Inflammatory macrophage treated with lipopolysaccharide for 1 hour (primary cell): ENCODE measurements at regions not wholly inside any gene's neighbourhood (a gene's known extent, or its start where the extent isn't known, plus 50 kb on each side); places are given as distances from the start of the nearest gene placed in this dataset.

Source experiments
- DNase-seq, 2 donors: peaks; one replicate each; pipeline ENCODE4 v3.0.0-alpha.2; 2020 to 2022

DNA sequence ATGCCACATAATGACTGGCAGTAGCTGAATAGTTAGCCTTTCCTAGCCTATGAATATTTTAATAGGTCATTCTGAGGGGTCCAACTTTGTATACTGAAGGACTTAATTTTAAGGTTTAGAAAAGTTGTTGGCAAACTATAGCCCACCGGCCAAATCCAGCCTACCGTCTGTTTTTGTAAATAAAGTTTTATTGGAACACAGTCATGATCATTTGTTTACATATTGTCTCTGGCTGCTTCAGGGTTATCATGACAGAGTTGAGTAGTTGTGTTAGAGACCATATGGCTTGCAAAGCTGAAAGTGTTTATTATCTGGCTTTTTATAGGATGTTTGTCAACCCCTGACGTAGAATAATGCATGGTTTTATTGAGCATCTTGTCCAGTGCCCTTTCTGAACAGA, 73.4 kb downstream of the NTMT2 start:
- DNase-seq: no peak

DNA sequence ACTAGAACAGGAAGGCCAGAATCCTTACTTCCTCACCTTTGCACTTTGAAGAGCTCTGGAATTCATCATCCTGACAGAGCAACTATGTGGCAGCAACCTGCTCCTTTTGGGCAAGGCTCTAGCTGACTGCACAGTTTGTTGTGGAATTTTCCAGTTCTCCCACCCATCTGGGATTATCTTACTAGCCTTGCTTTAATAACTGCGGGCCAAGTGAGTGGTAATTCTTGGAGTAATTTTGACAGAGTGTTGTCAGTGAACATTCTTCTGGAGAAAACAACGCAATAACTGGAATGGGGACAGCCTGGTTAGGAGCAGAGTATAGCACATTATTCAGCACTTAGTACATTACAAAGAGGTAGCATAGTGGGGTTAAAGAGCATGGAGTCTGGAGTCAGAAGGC, 75.3 kb downstream of the NTMT2 start:
- DNase-seq: no peak

GRCh38 chr1:170221495-170221894, 75.7 kb downstream of the NTMT2 start:
- DNase-seq: no peak

- no peak for DNase-seq
Observed at GRCh38 chr1:170224469-170224868, 78.7 kb downstream of the NTMT2 start.

DNA sequence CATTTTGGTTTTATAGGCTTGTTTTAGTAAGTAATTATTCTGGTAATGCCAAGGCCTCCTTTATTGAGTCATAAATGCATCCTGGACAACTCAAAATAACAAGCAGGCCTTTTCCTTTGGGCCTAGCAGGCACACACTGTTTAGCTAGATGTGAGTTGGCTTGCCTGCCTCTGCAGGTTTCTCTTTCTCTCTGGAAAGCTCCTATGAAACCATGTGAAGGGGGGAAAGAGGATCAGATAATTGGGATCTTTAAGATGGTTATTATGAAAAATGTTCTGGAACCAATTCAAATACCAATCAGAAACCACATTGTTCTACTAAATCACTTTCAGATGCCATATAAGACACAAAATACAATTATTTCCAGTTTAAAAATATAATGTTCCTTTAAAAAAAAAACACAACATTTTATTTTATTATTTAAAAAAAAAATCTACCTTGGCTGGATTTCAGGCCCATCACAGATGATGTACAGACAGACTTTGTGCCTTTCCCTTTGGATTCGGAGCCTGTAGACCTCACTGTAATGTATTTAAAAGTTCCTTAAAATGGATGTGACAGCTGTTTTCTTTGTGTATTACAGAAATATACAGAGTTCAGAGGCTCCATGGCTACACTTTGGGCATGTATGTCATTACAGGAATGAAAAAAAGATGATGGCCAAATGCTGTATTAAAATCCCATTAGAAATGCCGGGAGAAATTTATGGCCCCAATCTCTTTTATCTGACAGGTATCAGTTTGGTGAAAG, 80.2 kb downstream of the NTMT2 start:
- no peak for DNase-seq

- DNase-seq: no peak
Observed at GRCh38 chr1:170226767-170227166, 81.0 kb downstream of the NTMT2 start.

- DNase-seq: no peak
Observed at GRCh38 chr1:170230323-170230722, 84.6 kb downstream of the NTMT2 start.

DNA sequence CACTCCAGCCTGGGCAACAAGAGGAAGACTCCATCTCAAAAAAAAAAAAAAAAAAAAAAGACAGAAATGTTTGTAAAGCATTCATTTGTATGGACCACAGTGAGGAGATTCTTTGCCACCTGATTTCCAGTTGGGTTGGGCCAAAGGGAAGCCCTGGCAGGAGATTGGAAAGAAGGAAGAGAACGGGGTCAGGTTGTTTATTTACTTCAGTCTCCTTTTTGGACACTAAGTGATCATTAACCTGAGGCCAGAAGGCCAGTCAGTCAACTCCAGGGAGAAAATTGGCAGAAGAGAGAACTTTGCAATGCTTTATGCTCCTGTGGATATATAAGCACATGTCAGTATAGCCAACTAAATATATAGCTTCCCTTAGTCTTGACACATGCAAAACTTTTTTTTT, 85.9 kb downstream of the NTMT2 start:
- no peak for DNase-seq

GRCh38 chr1:170238704-170239391, 93.1 kb downstream of the NTMT2 start:
- DNase-seq: no peak

- DNase-seq: no peak
Observed at GRCh38 chr1:170239445-170239844, 93.7 kb downstream of the NTMT2 start.

DNA sequence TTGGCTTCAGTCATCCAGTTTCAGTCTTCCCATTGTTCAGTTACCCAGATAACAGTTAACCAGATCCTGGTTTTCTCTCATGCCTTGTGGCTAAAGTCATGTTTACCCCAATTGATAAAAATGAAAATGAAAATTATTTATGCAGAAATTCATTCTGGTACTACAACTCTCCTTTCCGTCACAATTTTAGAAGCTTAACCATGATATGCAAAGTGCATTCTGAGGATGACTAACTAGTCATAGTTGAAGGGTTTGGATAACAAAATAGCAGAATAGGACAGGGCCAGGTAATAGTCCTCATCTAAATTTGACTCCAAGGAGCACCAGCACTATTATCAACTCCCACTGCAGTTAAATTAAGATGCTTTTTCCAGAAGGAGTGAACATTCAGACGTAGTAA, 94.7 kb downstream of the NTMT2 start:
- no peak for DNase-seq

DNA sequence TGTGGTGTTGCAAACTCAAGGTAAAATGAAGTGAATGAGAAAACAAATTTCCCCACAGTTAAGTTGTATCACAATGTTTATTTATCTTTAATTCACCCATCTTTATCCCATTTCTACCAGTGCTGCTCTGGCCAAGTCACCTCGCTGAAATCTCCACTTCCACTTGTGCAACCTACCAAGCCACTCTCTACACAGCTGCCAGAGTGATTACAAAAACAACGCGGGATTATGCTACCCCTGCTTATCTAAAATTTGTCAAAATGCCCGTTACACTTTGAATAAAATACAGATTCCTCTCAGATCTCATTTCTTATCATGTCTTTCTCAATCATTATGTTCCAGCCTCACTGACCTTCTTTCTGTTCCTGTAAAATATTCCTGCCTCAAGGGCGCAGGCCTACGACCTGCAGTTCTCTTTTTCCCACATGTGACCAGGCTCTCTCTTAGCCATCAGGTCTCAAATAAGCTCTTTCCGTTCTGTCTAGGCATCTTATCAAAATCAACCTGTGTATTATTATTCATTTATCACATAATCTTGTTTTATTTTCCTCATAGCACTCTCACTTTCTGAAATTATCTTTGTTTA, 95.6 kb downstream of the NTMT2 start:
- DNase-seq: no peak

DNA sequence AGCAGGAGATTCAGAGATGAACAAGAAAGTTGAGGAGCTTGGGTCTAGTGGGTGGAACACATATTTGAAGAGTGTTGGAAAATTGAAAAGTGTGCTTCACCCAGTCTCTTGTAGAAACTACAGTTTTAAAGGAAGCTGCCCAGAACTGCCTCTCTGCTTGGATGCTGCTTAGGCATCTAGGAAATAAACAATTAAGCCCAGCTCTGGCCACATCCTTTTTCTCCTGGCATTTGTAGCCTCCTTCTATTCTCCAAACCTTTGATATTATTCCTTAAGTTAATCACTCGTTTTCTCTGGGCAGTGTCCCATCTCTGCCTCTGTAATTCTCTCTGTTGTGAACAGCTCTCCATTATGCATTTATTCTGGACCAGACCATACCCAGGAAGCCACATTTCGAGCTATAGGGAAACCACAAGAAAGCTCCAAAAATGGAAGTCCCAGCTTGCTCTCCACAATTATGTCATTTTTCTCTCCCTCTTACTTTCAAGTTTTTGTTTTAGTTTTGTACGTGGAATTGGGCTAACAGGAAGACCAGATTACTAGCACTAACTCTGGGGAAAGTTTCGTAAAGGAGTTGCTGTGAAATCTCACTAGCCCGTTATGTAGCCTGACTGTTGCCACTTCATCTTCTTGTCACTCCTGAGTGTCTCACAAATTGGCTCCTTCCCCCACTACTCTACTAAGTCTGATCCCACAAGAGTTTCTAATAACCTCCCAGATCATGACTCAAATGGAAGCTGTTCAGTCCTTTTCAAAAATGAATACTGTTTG, 102.2 kb downstream of the NTMT2 start:
- no peak for DNase-seq

- no peak for DNase-seq
Observed at GRCh38 chr1:170250531-170251276, 104.9 kb downstream of the NTMT2 start.

DNA sequence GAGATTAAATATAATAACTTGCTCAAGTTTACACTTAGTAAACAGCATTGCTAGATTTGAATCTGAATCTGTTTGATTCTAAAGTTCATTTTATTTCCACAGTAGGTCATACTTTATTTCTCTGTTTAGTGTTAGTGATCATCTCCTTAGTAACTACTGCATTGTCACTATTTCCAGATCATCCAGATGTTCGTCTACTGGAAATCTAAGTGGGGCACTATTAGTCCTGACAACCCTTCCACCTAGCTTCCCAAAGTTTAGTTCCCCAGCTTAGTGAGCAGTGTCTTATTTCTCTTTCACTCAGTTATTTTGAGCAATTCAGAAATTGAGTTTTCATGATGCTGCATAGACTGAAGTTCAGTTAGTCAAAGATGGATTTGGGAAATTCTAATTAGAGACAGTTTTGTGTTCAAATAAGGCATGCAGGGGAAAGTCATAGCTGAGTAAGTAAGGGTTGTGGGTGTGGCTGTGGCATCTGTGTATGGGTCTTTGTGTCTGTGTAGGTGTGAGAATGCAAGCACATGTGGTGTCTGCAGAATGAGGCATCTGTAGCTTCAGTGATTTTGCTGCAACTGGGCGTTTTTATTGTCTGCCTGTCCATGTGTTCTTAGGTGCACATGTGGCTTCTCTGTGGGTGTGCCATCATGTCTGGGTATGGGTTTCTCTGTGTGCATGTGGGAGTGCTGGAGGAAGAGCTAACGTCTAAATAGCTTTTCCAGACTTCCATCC, 107.3 kb downstream of the NTMT2 start:
- DNase-seq: no peak

- DNase-seq: no peak
Observed at GRCh38 chr1:170254371-170254770, 108.6 kb downstream of the NTMT2 start.

GRCh38 chr1:170261669-170262068, 115.9 kb downstream of the NTMT2 start:
- DNase-seq: no peak

DNA sequence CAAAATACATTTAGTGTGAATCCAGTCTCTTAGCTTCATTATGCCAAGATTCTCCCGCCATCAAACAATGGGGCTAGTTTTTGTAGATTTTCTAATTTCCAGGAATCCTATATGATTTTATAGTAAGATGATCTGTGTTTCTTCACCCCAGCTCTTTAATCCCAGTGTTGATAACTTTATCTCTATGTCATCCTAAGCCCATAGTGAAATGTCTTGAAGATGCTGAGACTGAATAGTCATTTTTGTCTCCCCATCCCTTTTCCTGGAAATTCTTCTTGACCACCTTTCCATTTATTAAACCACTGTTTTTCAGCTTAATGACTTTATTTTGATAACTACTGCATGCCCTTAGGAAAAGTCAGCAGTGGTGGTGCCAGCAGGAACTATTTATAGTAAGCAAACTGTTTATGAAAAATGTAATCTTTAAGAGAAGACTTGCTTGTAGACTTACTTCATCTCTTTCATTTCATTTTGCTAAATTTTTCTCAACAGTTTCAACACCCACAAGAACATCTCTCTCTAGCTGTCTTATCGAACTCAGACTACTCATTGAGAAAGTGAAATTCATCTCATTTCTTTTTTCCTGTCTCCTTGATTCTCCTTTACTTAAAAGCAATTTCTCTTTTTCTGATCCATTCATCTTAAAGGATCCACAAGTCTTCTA, 116.6 kb downstream of the NTMT2 start:
- no peak for DNase-seq

DNA sequence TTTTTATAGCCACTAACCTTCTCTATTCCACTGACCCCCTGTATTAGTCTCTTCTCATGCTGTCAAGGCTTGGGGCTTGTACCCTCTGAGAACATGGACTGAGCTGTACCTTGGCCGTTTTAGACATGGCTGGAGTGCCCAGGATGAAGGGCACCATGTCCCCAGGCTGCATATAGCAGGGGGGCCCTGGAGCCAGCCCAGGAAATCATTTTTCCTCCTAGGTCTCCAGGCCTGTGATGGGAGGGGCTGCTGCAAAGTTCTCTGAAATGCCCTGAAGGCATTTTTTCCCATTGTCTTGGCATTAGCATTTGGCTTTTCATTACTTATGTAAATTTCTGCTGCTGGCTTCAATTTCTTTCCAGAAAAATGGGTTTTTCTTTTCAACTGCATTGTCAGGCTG, 119.5 kb downstream of the NTMT2 start:
- DNase-seq: no peak

GRCh38 chr1:170267317-170267716, 121.6 kb downstream of the NTMT2 start:
- DNase-seq: no peak

DNA sequence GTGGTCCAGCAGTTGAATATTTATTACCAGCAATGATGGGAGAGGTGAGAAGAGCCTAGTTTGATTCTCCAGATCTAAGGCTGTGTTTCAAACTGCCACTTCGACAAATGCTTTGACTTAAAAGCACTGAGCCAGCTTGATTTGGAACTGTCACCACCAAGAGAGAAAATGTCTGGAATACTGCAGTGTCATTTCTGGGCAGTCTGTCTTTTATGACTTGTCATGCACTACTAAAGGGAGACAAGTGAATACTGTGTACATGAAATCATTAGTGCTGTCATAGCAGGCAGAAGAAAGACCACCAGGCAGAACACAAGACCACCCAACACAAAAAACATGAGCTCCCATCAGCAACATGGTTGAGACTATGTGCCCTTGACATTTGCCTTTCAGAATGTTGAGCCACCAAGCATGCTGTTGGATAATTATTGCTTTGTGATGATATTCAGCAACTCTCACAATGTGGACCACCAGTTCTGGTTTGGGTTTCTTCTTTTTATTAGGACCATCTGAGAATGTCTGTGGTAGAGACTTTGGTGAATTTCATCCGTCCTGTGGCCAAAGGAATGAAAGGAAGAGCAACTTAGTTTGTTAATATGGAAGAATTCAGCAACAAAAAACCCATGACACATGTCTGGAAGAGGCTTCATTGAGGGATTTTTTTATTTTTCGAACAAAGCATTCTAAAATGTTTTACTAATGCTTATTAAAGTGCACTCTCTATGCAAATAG, 125.8 kb downstream of the NTMT2 start:
- DNase-seq: no peak
